Femur (tissue), 1 donor: ENCODE measurements at regions not wholly inside any gene's neighbourhood (a gene's known extent, or its start where the extent isn't known, plus 50 kb on each side); places are given as distances from the start of the nearest gene placed in this dataset.

Source experiments
- DNase-seq: peaks from one replicate; pipeline ENCODE4 v3.0.0-alpha.2; 2017

DNA sequence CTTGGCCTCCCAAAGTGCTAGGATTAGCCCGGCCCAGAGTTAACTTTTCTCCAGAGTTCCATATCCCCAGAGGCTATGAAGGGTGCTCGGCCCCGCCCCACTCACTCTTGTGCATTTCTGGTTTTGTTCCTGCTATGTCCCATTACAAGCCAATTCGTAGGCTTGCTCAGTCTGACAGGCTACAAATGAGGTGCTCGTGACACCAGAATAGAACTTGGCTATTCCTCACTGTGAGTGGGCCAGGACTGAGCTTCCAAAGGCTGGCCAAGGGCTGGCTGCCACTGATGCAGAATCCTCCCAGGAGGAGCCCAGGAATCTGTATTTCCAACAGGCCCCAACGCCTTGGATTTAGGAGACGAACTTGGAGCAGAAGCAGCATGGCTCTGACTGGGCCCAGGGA is 282.7 kb upstream of the C2CD4B start:
- DNase-seq, result no peak

DNA sequence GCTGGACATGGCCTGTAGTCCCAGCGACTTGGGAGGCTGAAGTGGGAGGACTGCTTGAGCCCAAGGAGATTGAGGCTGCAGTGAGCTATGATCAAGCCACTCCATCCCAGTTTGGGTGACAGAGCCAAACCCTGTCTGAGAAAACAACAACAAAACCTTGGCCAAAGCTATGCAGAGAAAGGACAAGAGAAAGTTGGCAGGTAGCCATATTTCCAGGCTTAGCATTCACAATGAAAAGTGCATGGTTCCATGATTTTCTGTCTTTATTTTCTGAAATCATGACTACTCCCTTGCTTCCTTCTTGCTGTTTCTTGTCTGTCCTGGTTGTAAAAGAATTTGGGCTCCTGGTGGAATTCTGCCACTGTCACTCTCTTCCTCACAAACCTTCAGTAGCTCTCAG is 284.6 kb upstream of the C2CD4B start:
- DNase-seq, result no peak

DNA sequence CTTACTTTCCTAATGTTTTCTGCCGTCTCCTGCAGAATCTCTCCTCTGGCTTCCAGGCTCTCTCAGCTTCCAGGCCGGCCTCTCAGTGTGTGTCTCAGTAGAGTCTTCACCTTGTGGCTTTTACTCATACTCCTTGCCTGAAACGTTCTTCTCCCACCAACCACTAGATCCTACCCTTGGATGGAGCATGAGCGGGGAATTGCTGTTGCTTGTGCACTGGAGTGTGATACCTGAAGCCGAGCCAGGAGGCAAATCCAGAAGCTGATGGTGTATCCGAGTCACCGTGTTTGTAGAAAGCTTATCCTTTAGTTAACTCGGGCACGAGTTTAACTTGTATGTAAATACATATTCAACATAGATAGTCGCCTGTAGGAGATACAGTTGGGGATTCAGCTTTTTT is 285.0 kb upstream of the C2CD4B start:
- no peak for DNase-seq

DNA sequence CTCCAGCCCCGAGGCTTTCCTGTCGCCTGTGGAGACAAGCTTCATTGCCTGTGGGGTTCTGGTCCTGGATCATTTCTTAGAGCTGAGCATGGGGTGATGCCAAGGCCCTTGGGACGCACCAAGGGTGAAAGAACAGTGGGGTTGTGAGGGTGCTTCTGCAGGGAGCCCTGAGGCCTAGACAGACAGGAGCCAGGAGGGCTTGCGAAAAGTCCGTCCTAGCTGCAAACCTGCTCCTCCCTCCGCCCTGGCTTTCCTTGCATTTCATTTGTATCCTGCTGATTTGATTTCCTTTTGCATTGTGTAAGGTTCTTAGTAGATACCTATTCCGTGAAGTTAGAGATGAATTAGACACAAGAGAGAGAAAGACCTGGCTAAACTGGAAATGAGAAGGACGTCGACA is 286.9 kb upstream of the C2CD4B start:
- no peak for DNase-seq

DNA sequence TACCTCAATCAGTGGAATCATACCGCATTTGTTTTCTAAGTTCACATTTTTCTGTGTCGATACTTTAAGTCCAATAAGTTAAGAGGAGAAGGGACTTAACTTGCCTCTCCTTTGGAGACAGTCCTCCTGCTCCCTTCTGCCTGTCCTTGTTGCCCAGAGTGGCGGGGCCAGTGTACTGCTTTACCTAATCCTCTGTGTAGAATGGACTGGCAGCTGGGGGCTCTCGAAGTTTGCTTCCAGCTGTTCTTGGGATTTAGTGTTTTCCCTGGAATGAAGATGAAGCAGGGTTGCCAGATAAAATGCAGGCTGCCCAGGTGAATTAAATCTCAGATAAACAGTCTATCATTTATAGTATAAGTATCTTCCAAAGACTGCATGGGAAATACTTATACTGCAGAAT is 287.6 kb upstream of the C2CD4B start:
- DNase-seq, result no peak

DNA sequence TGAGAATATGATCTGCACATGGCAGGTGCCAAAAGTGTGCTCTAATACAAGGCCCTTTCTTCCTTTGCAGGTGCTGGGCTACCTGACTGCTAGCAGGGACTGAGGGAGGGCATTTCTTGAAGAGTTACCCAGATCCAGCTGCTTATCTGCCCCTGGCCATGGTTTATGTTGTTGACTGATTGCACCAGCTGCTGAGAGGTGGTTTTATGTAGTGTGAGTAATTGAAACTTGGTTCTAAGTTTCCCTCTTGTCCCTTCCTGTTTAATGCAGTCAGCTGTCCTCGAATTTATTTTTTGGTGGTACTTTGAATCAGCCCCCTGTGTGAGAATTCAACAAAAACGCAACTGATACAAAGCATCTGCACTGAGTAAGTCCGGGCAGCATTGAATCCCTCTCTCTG is 288.3 kb upstream of the C2CD4B start:
- no peak for DNase-seq

DNA sequence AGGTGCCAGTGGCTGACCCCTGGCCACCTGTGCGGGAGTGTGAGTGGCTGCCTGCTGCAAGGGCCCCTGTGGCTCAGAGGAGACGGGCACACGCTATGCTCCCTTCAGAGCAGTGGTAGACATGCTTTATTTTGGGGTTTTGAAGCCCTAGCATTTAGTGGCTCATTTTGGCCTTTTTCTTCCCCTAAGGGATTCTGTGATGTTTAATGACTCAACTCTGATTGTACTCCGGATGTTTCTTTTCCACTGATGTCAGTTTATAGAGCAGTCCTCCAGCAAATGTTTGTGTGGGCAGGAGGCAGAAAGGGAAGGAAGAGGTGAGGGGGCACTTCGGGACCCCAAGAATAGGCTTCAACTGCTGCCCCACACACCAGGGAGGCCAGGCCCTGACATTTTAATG is 288.9 kb upstream of the C2CD4B start:
- no peak for DNase-seq

DNA sequence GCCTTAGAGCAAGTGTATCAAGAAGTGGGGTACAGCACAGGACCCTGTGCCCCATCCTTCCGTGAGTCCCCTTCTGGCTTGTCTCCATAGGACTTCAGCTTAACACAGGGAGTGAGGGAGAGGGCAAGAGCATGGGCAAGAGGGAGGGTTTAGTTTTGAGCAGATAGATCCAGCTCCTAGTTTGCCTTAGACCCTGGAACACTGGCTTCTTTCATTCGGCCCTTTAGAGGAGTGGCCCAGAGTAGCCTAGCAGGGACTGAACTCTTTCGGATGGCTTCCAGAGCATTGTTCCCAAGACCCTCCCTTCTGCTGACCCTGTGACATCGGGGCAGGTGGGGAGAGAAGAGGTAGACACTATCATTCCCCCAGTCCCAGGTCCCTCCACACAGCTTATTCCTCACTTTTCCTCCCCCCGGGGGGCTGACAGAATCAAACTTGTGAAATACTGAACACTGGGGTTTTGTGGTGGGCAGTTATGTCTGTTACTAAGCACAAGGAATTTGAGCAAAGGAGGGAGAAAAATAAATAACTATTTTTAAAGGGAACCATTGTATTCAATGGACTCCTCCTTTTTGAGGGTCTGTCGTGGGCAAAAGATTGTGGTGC is 289.6 kb upstream of the C2CD4B start:
- DNase-seq, result no peak

DNA sequence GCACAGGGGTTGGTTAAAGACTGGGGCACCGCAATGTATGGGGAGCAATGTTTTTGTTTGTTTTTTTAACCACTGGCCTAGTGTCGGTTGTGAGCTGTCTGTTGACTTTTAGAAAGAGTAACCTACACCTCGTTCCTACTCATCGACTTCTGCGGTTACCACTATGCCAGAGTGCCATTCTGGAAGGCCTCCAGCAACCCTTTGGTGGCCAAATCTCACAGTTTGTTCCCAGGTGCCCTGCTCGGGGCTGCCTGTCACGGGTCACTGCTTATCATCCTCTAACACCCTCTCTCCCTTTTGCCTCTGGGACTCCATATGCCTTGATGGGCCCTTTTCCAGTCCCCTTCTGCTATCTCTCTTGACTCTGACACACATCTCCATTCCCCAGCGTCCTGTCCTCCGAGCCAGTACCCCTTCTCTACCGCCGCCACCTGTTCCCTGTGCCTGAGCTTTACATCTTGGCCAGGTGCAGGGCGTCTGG is 290.4 kb upstream of the C2CD4B start:
- no peak for DNase-seq

DNA sequence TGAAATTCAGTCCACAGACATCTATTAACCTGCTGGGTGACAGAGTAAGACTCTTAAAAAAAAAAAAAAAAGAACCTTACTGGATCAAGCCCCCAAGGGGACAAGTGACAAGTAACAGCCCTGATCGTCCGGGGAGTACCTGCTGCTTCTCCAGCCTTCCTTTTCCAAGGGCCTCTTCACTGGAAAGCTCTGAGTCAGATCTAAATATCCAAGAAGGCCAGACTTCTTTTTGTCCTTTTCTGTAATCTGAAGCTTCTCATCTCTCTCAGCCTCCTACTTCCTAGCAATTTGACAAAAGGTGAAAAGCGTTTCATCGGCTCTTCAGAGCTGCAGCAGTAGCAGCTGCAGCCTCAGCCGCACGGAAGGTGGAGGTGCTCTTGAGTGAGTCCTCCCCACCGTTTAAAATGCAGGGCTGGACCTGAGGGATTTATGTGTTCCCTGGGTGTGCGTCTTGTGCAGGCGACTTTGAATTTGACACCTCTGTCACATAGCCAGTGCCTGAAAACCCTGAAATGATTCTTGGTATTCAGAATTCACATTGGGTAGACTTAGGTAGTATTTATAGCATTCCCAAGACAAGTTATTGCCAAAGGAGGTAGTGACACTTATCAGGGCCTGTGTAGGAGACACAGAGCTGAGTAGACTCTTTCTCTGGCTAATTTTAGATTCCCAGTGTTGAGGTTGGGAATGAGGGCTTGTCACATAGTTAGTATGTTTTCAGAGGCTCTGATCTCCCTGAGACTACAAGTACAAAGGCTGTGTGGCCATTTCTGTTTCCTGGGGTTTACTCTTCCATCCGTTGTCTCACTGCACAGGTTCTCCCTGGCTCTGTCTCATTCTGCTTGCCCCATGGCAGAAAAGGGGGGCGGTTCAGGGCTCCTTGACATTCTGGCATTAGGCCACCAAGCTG is 291.2 kb upstream of the C2CD4B start:
- no peak for DNase-seq

DNA sequence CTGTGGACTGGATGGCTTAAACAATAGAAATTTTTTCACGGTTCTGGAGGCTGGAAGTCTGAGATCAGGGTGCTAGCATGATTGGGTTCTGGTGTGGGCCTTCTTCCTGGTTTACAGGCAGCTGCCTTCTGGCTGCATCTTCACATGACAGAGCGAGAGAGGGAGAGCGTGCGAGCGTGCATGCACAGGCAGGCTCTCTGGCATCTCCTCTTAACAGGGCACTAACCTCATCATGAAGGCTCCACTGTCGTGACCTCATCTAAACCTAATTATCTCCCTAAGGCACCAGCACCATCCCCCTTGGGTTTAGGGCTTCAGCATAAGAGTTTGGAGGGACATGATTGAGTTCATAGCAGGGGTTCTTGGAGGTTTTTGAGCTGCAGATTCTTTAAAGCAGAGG is 292.0 kb upstream of the C2CD4B start:
- no peak for DNase-seq

DNA sequence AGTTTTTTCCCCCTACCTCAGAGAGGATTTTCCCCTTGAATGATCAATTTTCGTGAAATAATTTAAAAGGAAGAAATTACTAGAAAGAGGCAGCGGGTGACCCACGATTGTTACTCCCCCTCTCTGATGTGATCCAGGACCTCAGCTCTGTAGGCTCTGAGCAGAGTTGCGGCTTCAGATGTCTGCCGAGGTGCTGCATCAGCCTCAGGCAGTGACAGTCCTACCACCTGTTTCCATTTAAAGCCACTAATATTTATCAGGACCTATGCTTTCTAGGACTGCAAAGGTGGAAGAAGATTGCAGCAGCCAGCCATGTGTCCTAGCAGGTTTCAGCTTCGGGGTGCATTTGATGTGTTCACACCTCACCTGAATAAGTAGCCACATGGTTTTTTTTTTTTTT is 294.8 kb upstream of the C2CD4B start:
- DNase-seq, result no peak

DNA sequence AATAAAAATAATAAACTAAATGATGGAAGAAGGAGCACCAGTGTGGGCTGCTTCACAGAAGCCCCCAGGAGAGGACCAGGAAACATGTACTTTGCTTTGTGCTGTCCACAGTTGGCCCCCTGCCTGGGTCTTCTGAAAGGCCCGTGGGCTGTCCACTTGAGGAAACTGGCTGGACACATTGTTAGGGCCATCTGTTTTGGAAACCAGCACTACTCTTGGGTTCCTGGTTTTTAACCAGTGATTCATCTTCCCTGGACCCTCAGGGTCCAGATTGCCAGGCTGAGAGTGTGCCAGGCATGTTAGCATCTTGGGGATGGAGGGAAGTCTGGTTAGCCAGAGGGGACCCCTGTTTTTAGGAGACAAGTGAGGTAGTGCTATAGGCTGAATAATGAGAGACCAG is 297.2 kb upstream of the C2CD4B start:
- no peak for DNase-seq

DNA sequence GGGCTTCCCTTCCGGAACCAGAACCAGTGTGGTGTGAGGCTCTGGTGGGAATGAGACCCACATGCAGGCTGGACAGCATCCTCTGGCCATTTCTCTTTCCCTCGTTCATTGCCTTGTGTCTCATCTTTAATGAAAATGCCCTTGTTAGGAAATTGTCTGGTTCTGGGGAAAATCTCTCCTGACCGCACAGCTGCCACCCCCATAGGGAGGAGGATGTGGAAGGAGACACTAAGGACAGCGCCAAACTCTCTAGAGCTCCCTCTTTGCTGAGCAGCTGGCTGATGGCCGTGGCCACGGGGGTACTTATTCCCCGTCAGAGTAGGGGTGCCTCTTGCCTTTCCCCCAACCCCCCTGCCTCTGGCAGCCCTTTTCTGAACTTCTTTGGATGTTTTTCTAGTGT is 297.6 kb upstream of the C2CD4B start:
- DNase-seq, result no peak

DNA sequence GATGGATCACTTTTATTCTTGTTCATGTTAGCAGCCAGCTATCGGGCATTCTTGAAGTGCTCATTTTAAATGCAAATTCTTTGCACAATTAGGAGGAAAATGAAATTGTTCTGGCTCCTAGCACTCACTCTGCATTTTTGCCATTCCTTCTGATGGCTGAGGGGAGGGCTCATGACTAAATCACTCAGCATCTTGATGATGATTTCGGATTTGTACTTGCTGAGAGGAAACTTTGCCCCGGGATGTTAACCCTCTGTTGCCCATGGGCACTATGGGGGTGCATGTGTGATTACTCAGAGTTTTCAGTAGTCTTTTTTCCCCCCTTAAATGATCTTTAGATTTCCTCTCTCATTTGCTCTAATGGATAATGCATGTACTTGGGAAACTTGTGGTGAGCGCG is 299.6 kb upstream of the C2CD4B start:
- no peak for DNase-seq

DNA sequence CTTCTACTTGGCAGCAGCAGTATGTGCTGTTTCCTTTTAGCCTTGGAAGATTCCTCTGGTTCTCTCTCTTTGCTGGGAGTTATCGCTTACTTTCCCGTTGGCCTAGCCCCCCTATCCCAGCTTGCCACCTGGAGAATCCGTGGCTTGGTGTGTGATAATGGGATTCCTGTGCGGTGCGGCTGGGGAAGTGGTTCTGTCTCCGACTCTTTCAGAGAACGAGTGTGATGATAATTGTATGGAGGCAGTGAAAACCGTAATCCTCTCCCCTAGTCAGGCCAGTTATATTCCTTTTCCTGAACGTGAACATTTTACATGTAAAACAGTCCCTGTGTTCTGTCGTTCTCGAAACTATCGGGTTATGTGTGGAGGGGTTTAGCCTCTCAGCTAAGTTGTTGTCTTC is 300.1 kb upstream of the C2CD4B start:
- no peak for DNase-seq

DNA sequence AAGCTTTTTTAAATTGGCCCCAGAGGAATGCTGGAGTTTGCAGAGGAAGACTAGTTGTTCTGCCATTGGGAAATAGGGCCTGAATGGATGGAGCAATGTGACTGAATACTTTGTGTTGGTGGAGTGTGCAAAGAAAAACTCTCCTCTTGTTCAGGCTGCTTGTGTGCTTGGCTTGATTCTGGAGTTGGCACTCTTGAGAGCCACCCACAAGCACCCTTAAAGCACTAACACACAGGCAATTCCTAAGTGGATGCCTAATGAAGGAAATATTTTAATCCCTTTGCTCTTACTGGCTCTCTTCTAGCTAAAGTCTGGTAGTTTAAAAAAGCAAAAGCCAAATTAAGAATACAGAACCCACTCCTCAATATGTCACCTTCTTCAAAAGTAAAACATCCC is 304.4 kb upstream of the C2CD4B start:
- DNase-seq, result no peak

DNA sequence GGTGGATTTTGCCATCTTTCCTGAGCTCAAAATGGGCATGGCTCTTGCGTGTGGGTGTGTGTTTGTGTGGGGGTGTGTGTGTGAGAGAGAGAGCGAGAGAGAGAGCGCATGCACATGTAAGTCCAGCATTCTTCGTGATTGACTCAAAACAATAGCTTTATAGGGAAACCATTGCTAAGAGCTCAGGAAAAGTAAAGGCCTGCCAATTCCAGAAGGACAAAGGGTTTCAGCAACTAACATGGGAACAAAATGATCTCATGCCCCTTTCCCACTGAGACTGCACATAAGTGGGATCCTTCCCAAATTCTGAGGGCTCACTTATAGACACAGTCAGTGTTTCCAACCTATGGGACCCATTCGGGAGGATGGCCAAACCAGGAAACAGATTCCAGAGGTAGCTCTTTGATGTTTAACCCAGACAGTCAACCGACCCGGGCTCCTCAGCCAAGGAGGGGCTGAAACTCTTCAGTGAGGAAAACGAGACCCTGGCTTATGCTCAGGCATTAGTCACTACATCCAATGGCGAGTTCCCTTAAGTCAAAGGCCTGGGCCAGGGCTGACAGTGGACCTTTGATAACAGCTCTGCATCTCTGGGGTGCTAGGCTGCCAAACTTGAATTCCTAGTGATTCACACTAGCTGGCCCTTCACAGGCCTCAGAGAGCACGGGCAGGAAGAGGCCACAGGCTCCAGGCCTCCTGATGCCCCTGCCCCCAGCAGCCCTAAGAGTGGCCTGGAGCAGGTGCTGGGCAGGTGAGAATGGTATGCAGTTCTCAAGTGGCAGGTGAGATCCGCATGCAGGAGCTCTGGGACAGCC is 305.0 kb upstream of the C2CD4B start:
- DNase-seq, result peak; percentile 56

DNA sequence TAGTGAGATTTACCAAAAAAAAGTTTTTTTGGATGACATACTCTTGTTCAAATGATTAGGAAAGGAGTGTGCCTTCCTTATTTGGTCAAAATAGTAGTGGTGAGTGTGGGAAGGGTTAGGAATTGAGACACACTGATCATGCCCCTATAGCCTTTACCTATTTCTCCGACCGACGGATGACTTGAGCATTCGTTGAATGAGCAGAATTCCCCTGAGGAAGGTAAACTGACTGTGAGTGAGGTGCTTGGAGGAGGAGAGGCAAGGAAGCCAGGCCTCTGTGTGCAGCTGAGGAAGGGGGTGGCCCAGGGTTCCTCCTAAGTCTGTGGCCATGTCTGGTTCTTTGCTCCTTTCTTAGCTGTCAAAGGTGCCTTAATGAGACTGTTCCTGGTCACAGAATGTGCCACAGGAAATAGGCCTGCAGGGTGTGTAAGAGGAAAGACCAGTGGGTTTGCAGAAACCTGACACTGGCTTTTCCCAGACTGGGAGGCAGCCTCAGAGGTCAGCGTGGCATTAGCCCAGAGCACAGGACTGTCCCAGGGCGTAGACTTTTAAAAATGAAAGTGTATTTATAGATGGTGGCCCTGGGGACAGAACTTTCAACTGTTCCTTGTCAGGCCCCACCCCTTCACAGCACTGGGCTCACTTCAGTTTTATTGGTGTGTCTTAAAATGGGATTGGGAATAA is 307.7 kb upstream of the C2CD4B start:
- peak; percentile 60 for DNase-seq

DNA sequence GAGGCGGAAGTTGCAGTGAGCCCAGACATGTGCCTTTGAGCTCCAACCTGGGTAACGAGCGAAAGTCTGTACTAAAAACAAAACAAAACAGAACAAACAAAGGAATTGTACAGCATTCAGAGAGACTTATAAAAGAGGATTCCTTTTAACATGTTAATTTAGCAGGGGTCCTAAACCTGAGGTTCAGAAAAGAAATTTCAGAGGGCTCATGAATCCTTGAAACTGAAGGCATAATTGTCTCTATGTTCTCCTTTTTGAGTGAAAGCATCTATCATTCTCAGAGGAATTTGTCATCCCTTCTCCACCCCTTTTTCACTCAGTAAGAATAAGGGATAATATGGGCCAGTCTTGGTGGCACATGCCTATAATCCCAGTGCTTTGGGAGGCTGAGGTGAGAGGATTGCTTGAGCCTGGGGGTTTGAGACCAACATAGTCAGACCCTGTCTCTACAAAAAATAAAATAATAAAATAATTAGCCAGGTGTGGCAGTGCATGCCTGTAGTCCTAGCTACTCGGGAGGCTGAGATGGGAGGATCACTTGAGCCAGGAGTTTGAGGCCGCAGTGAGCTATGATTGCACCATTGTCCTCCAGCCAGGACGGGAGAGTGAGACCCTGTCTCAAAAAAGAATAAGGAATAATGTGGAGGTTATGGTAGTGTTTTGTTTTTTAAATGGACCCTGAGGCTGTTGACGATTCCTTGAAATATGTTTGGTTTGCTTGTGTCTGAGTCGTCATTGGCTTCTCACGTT is 309.1 kb upstream of the C2CD4B start:
- DNase-seq, result no peak

DNA sequence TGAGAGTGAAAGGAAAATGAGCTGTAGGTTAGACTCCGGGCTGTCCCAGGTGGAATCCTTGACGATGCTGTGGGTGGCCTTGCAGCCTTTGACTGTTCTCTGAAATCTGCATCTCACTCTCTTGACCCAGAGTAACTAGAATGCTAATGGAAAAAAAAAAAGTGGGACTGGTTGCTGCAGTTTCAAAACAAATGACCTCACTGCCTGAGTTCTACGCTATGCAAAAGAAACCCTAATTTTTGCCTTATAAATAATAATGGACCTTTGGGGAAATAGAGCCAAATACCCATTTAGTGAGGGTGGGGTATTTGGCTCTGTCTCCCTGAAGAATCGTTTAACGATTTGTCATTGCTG is 309.7 kb upstream of the C2CD4B start:
- DNase-seq, result no peak

DNA sequence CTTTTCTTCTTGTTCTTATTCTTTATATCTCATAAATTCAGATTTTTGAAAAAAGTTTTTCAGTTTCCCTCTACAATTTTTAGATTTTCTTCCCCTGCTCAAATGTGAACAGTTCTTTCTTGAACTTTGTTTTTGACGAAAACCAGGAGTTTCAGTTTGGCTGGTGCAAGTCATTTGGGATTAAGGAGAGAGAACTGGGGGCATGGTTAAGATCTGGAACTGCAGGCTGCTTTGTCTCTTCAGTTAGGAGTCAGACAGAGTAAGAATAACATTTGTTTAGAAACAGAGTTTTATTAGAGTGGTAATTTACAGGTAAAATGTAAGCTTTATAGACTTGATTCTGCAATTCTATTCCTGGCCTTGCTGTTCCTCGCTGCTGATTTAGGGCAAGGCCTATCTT is 310.5 kb upstream of the C2CD4B start:
- DNase-seq, result no peak
